ENCODE measurements at regions not wholly inside any gene's neighbourhood (a gene's known extent, or its start where the extent isn't known, plus 50 kb on each side); places are given as distances from the start of the nearest gene placed in this dataset.

DNA sequence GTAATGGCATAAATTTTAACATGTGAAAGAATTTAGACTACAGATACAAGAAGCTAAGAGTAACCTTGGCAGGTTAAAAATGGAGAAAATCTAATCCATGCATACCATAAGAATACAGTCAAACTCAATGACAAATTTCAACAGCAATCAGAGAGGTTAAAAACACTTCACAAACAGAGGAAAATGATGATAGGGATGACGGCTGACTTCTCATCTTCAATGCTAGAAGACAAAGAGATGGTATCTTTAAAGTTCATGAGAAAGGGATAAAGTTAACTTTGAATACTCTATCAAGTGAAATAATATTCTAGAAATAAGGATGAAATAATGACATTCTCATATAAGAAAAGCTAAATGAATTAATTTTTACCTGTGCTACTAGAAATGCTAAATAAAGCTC lies 1130.2 kb upstream of the MIR17HG start:
- TF ChIP-seq, protein P1, sequence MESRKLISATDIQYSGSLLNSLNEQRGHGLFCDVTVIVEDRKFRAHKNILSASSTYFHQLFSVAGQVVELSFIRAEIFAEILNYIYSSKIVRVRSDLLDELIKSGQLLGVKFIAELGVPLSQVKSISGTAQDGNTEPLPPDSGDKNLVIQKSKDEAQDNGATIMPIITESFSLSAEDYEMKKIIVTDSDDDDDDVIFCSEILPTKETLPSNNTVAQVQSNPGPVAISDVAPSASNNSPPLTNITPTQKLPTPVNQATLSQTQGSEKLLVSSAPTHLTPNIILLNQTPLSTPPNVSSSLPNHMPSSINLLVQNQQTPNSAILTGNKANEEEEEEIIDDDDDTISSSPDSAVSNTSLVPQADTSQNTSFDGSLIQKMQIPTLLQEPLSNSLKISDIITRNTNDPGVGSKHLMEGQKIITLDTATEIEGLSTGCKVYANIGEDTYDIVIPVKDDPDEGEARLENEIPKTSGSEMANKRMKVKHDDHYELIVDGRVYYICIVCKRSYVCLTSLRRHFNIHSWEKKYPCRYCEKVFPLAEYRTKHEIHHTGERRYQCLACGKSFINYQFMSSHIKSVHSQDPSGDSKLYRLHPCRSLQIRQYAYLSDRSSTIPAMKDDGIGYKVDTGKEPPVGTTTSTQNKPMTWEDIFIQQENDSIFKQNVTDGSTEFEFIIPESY (IDR thresholded peaks at IDR 0.05): no peak
- TF ChIP-seq, protein P2, sequence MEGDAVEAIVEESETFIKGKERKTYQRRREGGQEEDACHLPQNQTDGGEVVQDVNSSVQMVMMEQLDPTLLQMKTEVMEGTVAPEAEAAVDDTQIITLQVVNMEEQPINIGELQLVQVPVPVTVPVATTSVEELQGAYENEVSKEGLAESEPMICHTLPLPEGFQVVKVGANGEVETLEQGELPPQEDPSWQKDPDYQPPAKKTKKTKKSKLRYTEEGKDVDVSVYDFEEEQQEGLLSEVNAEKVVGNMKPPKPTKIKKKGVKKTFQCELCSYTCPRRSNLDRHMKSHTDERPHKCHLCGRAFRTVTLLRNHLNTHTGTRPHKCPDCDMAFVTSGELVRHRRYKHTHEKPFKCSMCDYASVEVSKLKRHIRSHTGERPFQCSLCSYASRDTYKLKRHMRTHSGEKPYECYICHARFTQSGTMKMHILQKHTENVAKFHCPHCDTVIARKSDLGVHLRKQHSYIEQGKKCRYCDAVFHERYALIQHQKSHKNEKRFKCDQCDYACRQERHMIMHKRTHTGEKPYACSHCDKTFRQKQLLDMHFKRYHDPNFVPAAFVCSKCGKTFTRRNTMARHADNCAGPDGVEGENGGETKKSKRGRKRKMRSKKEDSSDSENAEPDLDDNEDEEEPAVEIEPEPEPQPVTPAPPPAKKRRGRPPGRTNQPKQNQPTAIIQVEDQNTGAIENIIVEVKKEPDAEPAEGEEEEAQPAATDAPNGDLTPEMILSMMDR (IDR thresholded peaks at IDR 0.05; ENCODE audit: low read depth, low read length, missing input control): no peak
- TF ChIP-seq FOXA1 (IDR thresholded peaks at IDR 0.05) (no peak), JUND (IDR thresholded peaks at IDR 0.05) (no peak)
- TF ChIP-seq, protein P3, sequence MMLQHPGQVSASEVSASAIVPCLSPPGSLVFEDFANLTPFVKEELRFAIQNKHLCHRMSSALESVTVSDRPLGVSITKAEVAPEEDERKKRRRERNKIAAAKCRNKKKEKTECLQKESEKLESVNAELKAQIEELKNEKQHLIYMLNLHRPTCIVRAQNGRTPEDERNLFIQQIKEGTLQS (IDR thresholded peaks at IDR 0.05): no peak

Measured in liver (tissue), 3 donors.